ENCODE measurements at regions not wholly inside any gene's neighbourhood (a gene's known extent, or its start where the extent isn't known, plus 50 kb on each side); places are given as distances from the start of the nearest gene placed in this dataset.

- no peak for DNase-seq
Observed at GRCh38 chr2:12577091-12577490, 139.6 kb upstream of the TRIB2 start.

GRCh38 chr2:12577567-12578253 is 139.0 kb upstream of the TRIB2 start:
- no peak for DNase-seq

- DNase-seq, result no peak
Observed at GRCh38 chr2:12579018-12579417, 137.7 kb upstream of the TRIB2 start.

DNA sequence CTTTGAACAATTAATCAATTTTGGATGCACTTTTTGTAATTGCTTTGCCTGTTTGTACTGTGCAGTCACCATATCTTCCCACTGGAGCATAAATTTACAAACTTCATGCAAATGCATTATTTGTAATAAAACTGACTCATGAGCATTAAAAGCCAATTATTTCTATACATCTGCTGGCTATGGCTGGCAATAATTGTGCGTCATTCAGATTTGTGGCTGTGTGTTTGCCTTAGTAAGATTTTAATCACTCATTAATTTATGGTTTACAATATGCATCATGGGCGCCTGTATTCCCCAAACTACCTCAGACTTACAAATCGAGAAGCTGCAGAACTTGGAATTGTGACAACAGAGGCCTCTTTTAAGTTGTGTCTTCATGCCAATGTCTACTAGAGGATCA is 132.4 kb upstream of the TRIB2 start:
- DNase-seq, result no peak

GRCh38 chr2:12585784-12586183 is 131.0 kb upstream of the TRIB2 start:
- no peak for DNase-seq

DNA sequence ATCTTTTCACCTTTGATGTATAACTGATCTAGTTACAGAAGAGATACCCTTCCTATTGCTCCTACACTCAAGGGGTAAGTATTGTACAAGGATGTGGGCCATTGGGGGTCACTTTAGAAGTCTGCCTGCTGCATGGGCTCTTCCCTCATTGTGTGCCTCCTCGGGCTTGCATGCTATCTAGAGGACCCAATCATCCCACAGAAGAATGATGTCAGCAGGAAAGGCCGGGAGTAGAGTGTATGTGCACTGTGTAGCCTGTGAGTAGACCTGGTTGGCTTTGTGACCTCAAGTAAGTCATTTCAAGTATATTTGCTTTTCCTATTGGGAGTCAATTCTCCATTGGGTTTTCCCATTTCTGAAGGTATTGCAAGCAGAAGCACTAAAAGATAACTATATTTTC is 129.5 kb upstream of the TRIB2 start:
- no peak for DNase-seq

DNA sequence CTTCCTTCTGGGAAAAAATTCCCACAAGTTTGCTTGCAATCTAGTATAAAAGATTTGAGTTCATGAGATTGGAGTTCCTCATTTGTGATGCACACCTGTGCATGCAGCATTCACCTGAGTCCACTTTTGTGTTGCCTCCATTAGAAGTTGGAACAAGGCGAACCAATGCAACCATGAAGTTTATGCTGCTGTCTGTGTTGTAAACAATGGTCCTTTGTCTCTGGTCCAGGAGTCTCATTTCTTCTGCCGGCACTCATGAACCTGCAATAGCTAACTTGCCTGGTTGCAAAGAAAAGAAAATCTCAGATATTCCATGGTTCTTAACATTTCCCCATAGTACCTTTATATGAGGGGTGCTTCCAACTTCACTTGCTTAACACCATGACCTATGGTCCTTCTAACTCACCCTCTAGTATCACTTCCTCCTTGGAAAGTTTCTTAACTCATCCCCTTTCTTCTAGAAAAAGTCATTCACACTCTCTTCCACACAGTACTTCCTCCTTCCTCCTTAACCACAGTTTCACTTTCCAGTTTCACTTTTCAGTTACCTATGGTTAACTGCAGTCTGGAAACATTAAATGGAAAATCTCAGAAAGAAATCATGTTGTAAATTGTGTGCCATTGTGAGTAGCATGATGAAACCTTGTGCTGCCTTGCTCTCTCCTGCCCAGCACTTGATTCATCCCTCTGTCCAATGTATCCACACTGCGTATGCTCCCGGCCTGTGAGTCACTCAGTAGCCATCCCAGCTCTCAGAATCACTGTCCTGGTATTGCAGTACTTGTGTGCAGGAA is 128.8 kb upstream of the TRIB2 start:
- no peak for DNase-seq

- no peak for DNase-seq
Observed at GRCh38 chr2:12588986-12589385, 127.8 kb upstream of the TRIB2 start.

- DNase-seq, result no peak
Observed at GRCh38 chr2:12589802-12590320, 126.9 kb upstream of the TRIB2 start.

GRCh38 chr2:12592296-12592695 is 124.4 kb upstream of the TRIB2 start:
- no peak for DNase-seq

DNA sequence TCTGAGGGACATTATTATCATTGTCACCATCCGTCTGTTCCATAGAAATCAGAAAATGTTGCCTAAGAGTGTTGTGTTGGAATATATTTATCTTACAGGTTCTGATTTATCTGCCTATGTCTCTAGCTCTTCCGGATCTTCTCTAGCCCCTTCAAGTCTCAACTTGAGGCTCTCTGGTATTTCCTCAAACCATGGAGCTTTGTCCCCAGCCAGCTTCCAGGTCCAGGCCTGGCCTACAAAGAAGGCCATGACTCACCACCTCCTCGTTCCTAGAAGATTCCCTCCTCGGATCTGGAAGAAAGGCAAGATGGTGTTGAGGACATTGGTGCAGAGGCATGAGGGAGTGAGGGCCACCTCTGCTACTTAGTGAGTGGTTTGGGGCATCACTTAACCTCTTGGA is 122.1 kb upstream of the TRIB2 start:
- no peak for DNase-seq

DNA sequence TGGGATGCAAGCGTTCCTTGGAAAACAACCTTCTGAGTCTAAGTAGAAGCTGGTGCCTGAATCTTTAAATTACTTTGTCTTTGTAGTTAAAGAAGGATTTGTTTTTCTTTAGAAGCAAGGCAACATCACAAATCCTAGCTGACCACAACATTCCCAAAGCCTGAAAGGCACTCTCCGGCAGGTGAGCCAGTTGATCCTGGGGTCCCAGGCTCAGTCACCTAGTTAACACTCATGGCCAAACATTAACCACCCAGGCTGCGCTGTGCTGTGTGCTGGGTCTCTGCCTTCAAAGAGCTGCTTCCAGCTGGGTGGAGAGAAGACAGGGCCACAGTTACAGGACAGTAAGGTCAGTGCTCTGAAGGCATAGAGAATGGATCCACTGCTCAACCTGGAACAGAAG is 120.0 kb upstream of the TRIB2 start:
- no peak for DNase-seq

GRCh38 chr2:12597610-12598009 is 119.1 kb upstream of the TRIB2 start:
- DNase-seq, result no peak

DNA sequence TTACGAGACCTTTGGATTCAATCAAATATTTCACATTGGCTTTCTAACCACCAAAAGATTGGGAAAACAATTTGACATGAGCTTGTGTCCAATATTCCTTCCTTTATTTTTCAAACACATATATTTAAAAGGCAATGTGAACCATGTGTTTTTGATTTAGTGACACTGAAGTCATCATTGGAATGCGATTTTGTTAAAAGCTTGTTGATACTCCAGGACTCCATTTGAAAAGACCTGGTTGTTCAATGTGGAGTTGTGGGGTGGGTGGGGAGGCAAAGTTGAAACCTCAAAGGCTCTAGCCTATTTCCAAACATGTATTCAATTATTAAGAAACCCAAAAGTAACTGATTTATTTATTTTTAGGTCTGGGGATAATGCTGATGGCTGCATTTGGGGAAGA is 114.1 kb upstream of the TRIB2 start:
- no peak for DNase-seq

- no peak for DNase-seq
Observed at GRCh38 chr2:12603781-12604295, 112.9 kb upstream of the TRIB2 start.

GRCh38 chr2:12604341-12604740 is 112.4 kb upstream of the TRIB2 start:
- DNase-seq, result peak; percentile 35 to 56

DNA sequence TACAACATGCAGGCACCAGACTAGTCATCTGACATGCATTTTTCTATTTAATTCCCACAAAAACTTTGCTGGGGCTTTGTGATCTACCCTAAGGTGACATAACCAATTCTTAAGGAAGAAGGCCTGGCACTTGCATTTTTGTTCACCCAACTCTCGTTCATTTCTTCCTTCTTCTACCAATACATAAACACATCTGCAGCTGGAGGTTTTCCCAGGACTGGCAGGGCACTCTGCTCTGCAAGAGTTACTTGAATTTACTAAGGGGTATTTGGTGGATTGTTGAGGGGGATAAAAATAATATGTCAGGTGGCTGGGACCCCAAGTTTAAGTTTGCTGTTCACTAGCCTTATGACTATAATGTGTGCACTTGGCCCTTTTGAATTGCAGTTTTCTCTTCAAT is 111.4 kb upstream of the TRIB2 start:
- no peak for DNase-seq

DNA sequence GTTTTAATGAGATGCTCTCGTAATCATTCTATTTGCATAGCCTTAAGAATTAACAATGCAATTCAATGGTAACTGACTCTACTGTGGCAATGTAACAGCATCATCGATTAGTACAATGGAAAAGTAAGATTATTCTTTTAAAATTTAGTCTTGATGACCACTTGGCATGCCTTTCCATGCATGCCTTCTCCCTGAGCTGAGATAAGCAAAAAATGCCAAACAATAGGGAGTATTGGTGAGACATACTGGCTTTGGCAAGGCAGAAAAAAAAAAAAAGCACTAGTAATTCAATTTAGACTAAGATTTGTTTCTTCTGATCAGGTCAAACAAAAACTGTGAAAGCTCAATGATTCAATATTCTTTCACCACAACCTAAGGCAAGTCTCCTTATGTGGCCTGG is 110.8 kb upstream of the TRIB2 start:
- DNase-seq, result no peak

- peak in 1 of 2 experiments; percentile 34 for DNase-seq
Observed at GRCh38 chr2:12606472-12607000, 110.2 kb upstream of the TRIB2 start.

GRCh38 chr2:12607971-12608370 is 108.8 kb upstream of the TRIB2 start:
- no peak for DNase-seq

DNA sequence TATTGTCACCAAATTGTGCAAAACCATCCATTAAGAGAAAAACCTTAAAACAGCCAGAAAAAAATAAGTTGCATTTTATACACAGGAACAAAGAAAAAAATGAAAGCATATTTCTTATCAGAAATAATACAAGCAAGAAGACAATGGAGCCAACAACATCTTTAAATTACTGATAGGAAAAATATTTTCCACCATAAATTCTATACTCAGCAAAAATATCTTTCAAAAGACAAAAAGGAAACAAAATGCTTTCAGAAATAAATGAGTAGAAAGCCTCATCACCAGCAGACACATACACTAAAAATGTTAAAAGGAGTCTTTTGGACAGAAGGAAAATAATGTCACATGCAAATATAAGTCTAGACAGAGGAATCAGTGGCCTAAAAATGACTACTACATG is 106.4 kb upstream of the TRIB2 start:
- no peak for DNase-seq

DNA sequence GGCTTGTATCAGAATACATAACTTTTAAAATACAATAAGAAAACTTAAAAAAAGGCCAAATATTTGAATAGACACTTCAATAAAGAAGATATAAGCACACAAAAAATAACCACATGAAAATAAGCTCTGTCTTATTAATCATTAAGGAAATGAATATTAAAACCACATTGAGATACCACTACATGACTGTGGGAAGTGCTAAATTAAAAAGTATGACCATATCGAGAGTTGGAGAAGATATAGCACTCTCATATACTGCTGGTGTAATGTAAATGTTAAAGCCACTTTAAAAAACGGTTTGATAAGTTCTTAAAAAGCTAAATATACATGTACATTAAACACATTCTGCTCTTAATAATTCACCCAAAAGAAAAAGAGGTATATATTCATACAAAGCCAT is 104.6 kb upstream of the TRIB2 start:
- DNase-seq, result no peak

GRCh38 chr2:12612671-12613070 is 104.1 kb upstream of the TRIB2 start:
- DNase-seq, result no peak
